DOHH2 (cell line): ENCODE measurements at regions not wholly inside any gene's neighbourhood (a gene's known extent, or its start where the extent isn't known, plus 50 kb on each side); places are given as distances from the start of the nearest gene placed in this dataset.

Source experiments
- H3F3A ChIP-seq: fragments of 200-600 bp; sonication (generic), shearing (Covaris generic); 2 replicates; pipeline ENCODE4 v1.6.0; 2016; ENCODE audit warnings: antibody characterized with exemption, mild to moderate bottlenecking; ENCODE audit not compliant: control insufficient read depth, insufficient read depth
- H3K27ac ChIP-seq: fragments of 200-600 bp; sonication (generic); 2 replicates; pipeline ENCODE4 v1.5.1; 2014; ENCODE audit warnings: low read depth, mild to moderate bottlenecking, low read length, moderate library complexity
- H3K27me3 ChIP-seq: fragments of 200-600 bp; sonication (generic); 2 replicates; pipeline ENCODE4 v1.6.1; 2014; ENCODE audit warnings: mild to moderate bottlenecking, low read length, mixed read lengths; ENCODE audit not compliant: control insufficient read depth
- H3K36me3 ChIP-seq: fragments of 200-600 bp; sonication (generic); 2 replicates; pipeline ENCODE4 v1.6.1; 2014; ENCODE audit warnings: mild to moderate bottlenecking, low read length, moderate library complexity, mixed read lengths; ENCODE audit not compliant: control insufficient read depth
- H3K4me1 ChIP-seq: fragments of 200-600 bp; sonication (generic); 2 replicates; pipeline ENCODE4 v1.6.1; 2014; ENCODE audit warnings: mild to moderate bottlenecking, low read length, mixed read lengths; ENCODE audit not compliant: control insufficient read depth
- H3K4me2 ChIP-seq: fragments of 200-600 bp; sonication (generic); 2 replicates; pipeline ENCODE4 v1.6.0; 2014; ENCODE audit warnings: mild to moderate bottlenecking, low read length, moderate library complexity
- H3K4me3 ChIP-seq: fragments of 200-600 bp; sonication (generic); 2 replicates; pipeline ENCODE4 v1.5.1; 2014; ENCODE audit warnings: mild to moderate bottlenecking, low read length, mixed read lengths
- H3K79me2 ChIP-seq: fragments of 200-600 bp; sonication (generic); 2 replicates; pipeline ENCODE4 v1.6.1; 2014; ENCODE audit warnings: mild to moderate bottlenecking, low read length, mixed read lengths; ENCODE audit not compliant: control insufficient read depth
- H3K9me2 ChIP-seq: fragments of 200-600 bp; sonication (generic); replicated peaks from 2 replicates; pipeline ENCODE4 v1.6.1; 2014; ENCODE audit warnings: mild to moderate bottlenecking, low read length, mixed read lengths; ENCODE audit not compliant: control insufficient read depth
- H3K9me3 ChIP-seq: fragments of 200-600 bp; sonication (generic); 2 replicates; pipeline ENCODE4 v1.6.1; 2014; ENCODE audit warnings: antibody characterized with exemption, low read length, mixed read lengths; ENCODE audit not compliant: control insufficient read depth, insufficient read depth
- H4K20me1 ChIP-seq: fragments of 200-600 bp; sonication (generic); 2 replicates; pipeline ENCODE4 v1.6.0; 2014; ENCODE audit warnings: low read depth, mild to moderate bottlenecking, antibody characterized with exemption, low read length, moderate library complexity; ENCODE audit not compliant: control insufficient read depth, insufficient read depth
- CTCF ChIP-seq: fragments of 200-600 bp; sonication (generic); IDR thresholded peaks from one replicate; pipeline ENCODE4 v1.5.1; 2014; ENCODE audit warnings: antibody characterized with exemption, mild to moderate bottlenecking, low read depth, low read length; ENCODE audit not compliant: poor library complexity, severe bottlenecking
- EZH2phosphoT487 ChIP-seq: fragments of 200-600 bp; sonication (generic); IDR thresholded peaks from 2 replicates; pipeline ENCODE4 v1.6.1; 2017; ENCODE audit warnings: borderline replicate concordance, mild to moderate bottlenecking, antibody characterized with exemption, low read length, moderate library complexity, mixed read lengths

- Histone ChIP-seq H3K9me3 (peaks cover 2% of the 10 kb centered on the region; the same call in 1 of the 2 replicates), H3K27me3 (no peaks in the 10 kb centered on the region), H3K4me2 (no peak overlapping the region)
These were observed 90.2 kb downstream of the THBS2 start for GRCh38 chr6:169163411-169163901.

GRCh38 chr6:169162752-169163407 is 90.8 kb downstream of the THBS2 start:
- Histone ChIP-seq H3K27ac (no peak overlapping the region), H3K27me3 (no peaks in the 10 kb centered on the region), H3K4me3 (no peak overlapping the region)

More at GRCh38 chr6:169163411-169163901, 90.2 kb downstream of the THBS2 start:
- no peak overlapping the region for H3K27ac ChIP-seq
- no peaks in the 10 kb centered on the region for H3K4me1 ChIP-seq
- H4K20me1 ChIP-seq, result no peaks in the 10 kb centered on the region
- TF ChIP-seq EZH2phosphoT487 (no peak), CTCF (no peak)
- no peaks in the 10 kb centered on the region for H3F3A ChIP-seq
- H3K4me3 ChIP-seq, result no peak overlapping the region
- H3K36me3 ChIP-seq, result no peaks in the 10 kb centered on the region
- no peaks in the 10 kb centered on the region for H3K9me2 ChIP-seq
- H3K79me2 ChIP-seq, result no peaks in the 10 kb centered on the region

DNA sequence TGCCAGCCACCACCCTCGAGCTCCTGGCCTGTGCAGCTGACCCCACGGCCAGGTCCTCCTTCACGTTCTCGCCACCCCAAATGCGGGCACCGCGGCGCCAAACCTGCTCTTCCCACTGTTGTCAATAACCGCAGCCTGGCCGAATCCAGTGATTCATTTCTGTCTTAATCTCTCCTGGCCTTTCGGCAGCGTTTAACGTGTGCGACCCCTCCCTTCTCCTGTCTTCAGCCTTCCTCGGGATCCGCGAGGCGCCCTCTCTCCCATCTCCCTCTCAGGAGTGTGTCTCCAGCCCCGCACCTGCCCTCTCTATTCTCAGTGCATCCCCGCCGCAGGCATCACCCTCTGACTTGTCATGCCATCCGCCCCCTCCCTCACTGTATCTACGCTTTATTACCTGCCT is 91.4 kb downstream of the THBS2 start:
- Histone ChIP-seq H3K36me3 (no peaks in the 10 kb centered on the region), H3K9me3 (no peaks in the 10 kb centered on the region; the same call in 1 of the 2 replicates), H3F3A (no peaks in the 10 kb centered on the region), H3K9me2 (no peaks in the 10 kb centered on the region), H3K4me3 (no peak overlapping the region), H3K79me2 (no peaks in the 10 kb centered on the region), H4K20me1 (no peaks in the 10 kb centered on the region), H3K4me2 (no peak overlapping the region), H3K4me1 (no peaks in the 10 kb centered on the region), H3K27me3 (no peaks in the 10 kb centered on the region), H3K27ac (no peak overlapping the region)
- TF ChIP-seq EZH2phosphoT487 (no peak), CTCF (no peak)

More at GRCh38 chr6:169162752-169163407, 90.8 kb downstream of the THBS2 start:
- no peaks in the 10 kb centered on the region for H3K9me2 ChIP-seq
- H3K79me2 ChIP-seq, result no peaks in the 10 kb centered on the region
- H3F3A ChIP-seq, result no peaks in the 10 kb centered on the region
- H3K9me3 ChIP-seq, result peaks cover 1% of the 10 kb centered on the region; the same call in 1 of the 2 replicates
- TF ChIP-seq CTCF, result no peak
- TF ChIP-seq EZH2phosphoT487, result no peak
- no peak overlapping the region for H3K4me2 ChIP-seq
- no peaks in the 10 kb centered on the region for H3K36me3 ChIP-seq
- H4K20me1 ChIP-seq, result no peaks in the 10 kb centered on the region
- no peaks in the 10 kb centered on the region for H3K4me1 ChIP-seq
